Thyroid gland (tissue), 4 donors: ENCODE measurements at regions not wholly inside any gene's neighbourhood (a gene's known extent, or its start where the extent isn't known, plus 50 kb on each side); places are given as distances from the start of the nearest gene placed in this dataset.

Source experiments
- DNase-seq, 2 donors: peaks; one replicate each; pipeline ENCODE4 v3.0.0-alpha.2; 2019
- H3K27ac ChIP-seq, 3 donors: fragments of 200-600 bp; sonication (generic); 1 replicate in 2 of 3; 2 replicates in 1 of 3; pipeline ENCODE4 v1.5.1; 2016 to 2019; ENCODE audit warnings: mild to moderate bottlenecking in 1 of 3, moderate library complexity in 1 of 3
- H3K27me3 ChIP-seq: fragments of 200-600 bp; sonication (generic); one replicate; pipeline ENCODE4 v1.5.1; 2019
- H3K36me3 ChIP-seq, 2 donors: fragments of 200-600 bp; sonication (generic); one replicate each; pipeline ENCODE4 v1.5.1; 2016 to 2019
- H3K4me1 ChIP-seq, 2 donors: fragments of 200-600 bp; sonication (generic); one replicate each; pipeline ENCODE4 v1.5.1; 2017 to 2019
- H3K4me3 ChIP-seq, 3 donors: fragments of 200-600 bp; sonication (generic); replicated peaks in 1 of 3; 1 replicate in 2 of 3; 2 replicates in 1 of 3; pipeline ENCODE4 v1.5.1; 2016; ENCODE audit warnings: mild to moderate bottlenecking in 1 of 3
- H3K9me3 ChIP-seq: fragments of 200-600 bp; sonication (generic); one replicate; pipeline ENCODE4 v1.5.1; 2017
- POLR2A ChIP-seq, 2 donors: fragments of 450-650 bp; IDR thresholded peaks; one replicate each; pipeline ENCODE4 v1.6.1; 2017; ENCODE audit warnings: antibody characterized with exemption in 2 of 2, mild to moderate bottlenecking in 2 of 2, moderate library complexity in 1 of 2
- WGBS, 2 donors: methylation state at CpG; one replicate each; pipeline ENCODE4 v1.1.5; 2017; 5-methylcytosine and 5-hydroxymethylcytosine counted together
- intact Hi-C: fragments of 100-400 bp; cut with DNase I; formaldehyde crosslinking; loops from one replicate; pipeline ENCODE4 v1.15.1; 2023
- TF ChIP-seq, protein P1 (sequence below), 6 experiments: fragments of 200-600 bp in 3 of 6; fragments of 450-650 bp in 3 of 6; sonication (generic) in 3 of 6; IDR thresholded peaks; one replicate each; pipeline ENCODE4 v1.5.1; 2016 to 2019; ENCODE audit warnings: antibody characterized with exemption in 6 of 6, mild to moderate bottlenecking in 2 of 6, inconsistent platforms in 1 of 6, moderate library complexity in 1 of 6

DNA sequence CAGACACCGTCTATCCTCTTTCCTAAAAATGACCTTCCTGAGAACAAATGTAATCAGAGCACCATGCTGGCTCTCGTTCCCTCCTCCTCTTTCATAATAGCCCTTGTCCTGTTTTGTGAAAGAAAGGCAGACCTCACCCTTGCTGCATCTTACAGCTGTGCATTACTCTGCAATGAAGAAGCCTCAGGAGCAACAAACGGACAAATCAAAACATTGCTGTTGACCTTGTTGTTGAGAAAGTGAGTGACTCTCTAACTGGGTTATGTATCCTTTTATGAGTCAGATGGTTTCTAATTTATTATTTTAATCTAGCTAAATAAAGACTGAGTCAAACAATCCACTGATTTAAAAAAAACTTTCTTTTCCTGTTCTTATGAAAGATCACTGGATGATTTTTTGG is 180.9 kb downstream of the RPS29 start:
- intact Hi-C loops: no loop called here

DNA sequence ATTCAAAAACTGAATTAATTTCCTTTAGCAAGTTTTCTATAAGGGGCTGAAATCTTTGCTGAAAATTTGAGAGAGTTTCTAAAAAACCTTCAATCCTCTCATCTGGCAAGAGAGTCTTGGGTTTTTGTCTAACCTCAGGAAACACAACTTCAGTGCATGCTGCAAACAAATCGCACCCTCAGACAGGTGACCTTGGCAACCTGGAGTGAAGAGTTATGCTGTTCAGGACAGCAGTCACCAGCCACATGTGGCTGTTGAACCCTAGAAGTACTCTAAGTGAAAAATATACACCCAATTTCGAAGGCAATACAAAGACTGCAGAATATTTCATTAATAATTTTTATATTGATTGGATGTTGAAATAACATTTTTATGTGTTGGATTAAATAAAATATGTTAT is 184.8 kb downstream of the RPS29 start:
- 80 to 93% methylated on average over 2 of the region's 2 CpGs for WGBS, 2 donors

More for the DNA sequence above, 180.9 kb downstream of the RPS29 start:
- no peak for DNase-seq
- Histone ChIP-seq H3K36me3 (no peaks in the 10 kb centered on the region), H3K27me3 (no peaks in the 10 kb centered on the region), H3K4me3 (no peak overlapping the region), H3K9me3 (no peaks in the 10 kb centered on the region), H3K4me1 (no peaks in the 10 kb centered on the region), H3K27ac (no peak overlapping the region)
- TF ChIP-seq POLR2A (IDR thresholded peaks at IDR 0.05): no peak
- TF ChIP-seq, protein P1, sequence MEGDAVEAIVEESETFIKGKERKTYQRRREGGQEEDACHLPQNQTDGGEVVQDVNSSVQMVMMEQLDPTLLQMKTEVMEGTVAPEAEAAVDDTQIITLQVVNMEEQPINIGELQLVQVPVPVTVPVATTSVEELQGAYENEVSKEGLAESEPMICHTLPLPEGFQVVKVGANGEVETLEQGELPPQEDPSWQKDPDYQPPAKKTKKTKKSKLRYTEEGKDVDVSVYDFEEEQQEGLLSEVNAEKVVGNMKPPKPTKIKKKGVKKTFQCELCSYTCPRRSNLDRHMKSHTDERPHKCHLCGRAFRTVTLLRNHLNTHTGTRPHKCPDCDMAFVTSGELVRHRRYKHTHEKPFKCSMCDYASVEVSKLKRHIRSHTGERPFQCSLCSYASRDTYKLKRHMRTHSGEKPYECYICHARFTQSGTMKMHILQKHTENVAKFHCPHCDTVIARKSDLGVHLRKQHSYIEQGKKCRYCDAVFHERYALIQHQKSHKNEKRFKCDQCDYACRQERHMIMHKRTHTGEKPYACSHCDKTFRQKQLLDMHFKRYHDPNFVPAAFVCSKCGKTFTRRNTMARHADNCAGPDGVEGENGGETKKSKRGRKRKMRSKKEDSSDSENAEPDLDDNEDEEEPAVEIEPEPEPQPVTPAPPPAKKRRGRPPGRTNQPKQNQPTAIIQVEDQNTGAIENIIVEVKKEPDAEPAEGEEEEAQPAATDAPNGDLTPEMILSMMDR (IDR thresholded peaks at IDR 0.05): no peak
- 62 to 67% methylated on average over 3 of the region's 3 CpGs for WGBS, 2 donors

DNA sequence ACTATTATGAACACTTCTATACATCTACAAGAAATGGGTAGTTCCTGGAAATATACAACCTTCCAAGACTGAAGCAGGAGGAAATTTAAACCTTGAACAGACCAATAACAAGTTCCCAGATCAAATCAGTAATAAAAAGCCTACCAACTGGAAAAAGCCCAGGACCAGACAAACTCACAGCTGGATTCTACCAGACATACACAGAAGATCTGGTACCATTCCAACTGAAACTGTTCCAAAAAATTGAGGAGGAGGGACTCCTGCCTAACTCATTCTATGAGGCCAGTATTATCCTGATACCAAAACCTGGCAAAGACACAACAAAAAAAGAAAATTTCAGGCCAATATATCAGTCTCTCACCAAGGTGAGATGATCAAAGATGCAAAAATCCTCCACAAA is 189.4 kb downstream of the RPS29 start:
- H3K4me1 ChIP-seq: no peaks in the 10 kb centered on the region
- no peak overlapping the region for H3K27ac ChIP-seq
- H3K36me3 ChIP-seq: no peaks in the 10 kb centered on the region
- no peaks in the 10 kb centered on the region for H3K27me3 ChIP-seq
- H3K4me3 ChIP-seq: no peak overlapping the region
- TF ChIP-seq, protein P1 (IDR thresholded peaks at IDR 0.05): no peak
- no peak for TF ChIP-seq POLR2A (IDR thresholded peaks at IDR 0.05)
- DNase-seq: no peak
- intact Hi-C loops: no loop called here
- no peaks in the 10 kb centered on the region for H3K9me3 ChIP-seq

More for the DNA sequence above, 184.8 kb downstream of the RPS29 start:
- H3K36me3 ChIP-seq: no peaks in the 10 kb centered on the region
- intact Hi-C loops: no loop called here
- H3K27ac ChIP-seq: no peak overlapping the region
- no peaks in the 10 kb centered on the region for H3K27me3 ChIP-seq
- H3K4me3 ChIP-seq: no peak overlapping the region
- TF ChIP-seq, protein P1 (IDR thresholded peaks at IDR 0.05): no peak
- no peak for TF ChIP-seq POLR2A (IDR thresholded peaks at IDR 0.05)
- no peaks in the 10 kb centered on the region for H3K4me1 ChIP-seq
- no peak for DNase-seq
- no peaks in the 10 kb centered on the region for H3K9me3 ChIP-seq

DNA sequence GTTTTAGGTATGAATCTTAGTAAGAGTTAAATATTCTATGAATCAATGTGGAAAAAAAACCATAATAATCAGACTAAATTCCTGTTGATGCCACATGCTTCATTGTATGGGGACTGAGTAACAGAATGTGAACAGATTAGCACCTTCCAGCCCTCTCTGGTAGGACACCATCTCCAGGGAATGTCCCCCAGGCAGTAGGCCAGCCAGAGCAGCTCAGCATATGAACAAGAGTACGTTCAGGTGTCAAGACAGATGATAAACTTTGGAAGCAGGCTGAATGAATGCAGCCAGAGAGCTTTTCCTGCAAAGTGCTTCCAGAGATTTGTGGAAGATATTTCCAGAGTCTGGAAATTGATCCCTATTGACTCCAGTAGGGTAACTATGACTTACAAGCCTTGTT is 204.4 kb downstream of the RPS29 start:
- H3K27me3 ChIP-seq: no peaks in the 10 kb centered on the region
- intact Hi-C loops: no loop called here
- H3K36me3 ChIP-seq: no peaks in the 10 kb centered on the region
- no peak overlapping the region for H3K4me3 ChIP-seq
- no peaks in the 10 kb centered on the region for H3K9me3 ChIP-seq
- WGBS, 2 donors: 18 to 56% methylated on average over 1 of the region's 1 CpG
- no peak for TF ChIP-seq POLR2A (IDR thresholded peaks at IDR 0.05)
- TF ChIP-seq, protein P1 (IDR thresholded peaks at IDR 0.05): no peak
- no peak overlapping the region for H3K27ac ChIP-seq
- no peak for DNase-seq
- no peaks in the 10 kb centered on the region for H3K4me1 ChIP-seq

DNA sequence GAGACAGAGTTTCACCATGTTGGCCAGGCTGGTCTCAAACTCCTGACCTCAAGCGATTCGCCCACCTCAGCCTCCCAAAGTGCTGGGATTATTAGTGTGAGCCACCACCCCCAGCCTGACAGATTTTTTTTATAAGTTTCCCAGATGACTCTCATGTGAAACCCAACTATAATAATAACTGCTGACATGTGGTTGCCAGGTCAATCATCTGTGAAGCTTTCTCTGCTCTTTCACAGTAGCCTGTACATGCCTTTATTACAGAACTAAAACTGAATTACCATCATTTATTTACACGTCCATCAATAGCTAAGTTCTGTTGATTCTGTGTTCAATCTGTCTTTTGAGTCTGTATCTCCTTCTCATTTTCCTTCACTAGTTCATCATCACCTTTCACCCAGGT is 218.5 kb downstream of the RPS29 start:
- H3K9me3 ChIP-seq: no peaks in the 10 kb centered on the region
- DNase-seq: no peak
- intact Hi-C loops: no loop called here
- no peaks in the 10 kb centered on the region for H3K27me3 ChIP-seq
- WGBS, 2 donors: 85 to 87% methylated on average over 3 of the region's 3 CpGs
- H3K4me3 ChIP-seq: no peak overlapping the region
- no peak overlapping the region for H3K27ac ChIP-seq
- no peaks in the 10 kb centered on the region for H3K36me3 ChIP-seq
- no peaks in the 10 kb centered on the region for H3K4me1 ChIP-seq
- no peak for TF ChIP-seq POLR2A (IDR thresholded peaks at IDR 0.05)
- TF ChIP-seq, protein P1 (IDR thresholded peaks at IDR 0.05): no peak
